ENCODE measurements at regions not wholly inside any gene's neighbourhood (a gene's known extent, or its start where the extent isn't known, plus 50 kb on each side); places are given as distances from the start of the nearest gene placed in this dataset.

- peak; percentile 11 for ATAC-seq (ENCODE audit: insufficient read depth, low FRiP score)
- TF ChIP-seq CTCF (IDR thresholded peaks at IDR 0.05; ENCODE audit: control extremely low read depth, extremely low read depth): no peak
- peaks cover 0 to 4% (median 0%) of the 10 kb centered on the region in 4 donors for H3K9me3 ChIP-seq (ENCODE audit: control insufficient read depth in 4 of 4, insufficient read depth in 3 of 4, low read length in 3 of 4)
- WGBS, 2 donors: 84 to 86% methylated on average over 7 of the region's 7 CpGs
- no peak overlapping the region for H3K9ac ChIP-seq (ENCODE audit: insufficient read depth in 1 of 2, low read length in 2 of 2)
- H3K36me3 ChIP-seq (ENCODE audit: control insufficient read depth in 4 of 4, insufficient read depth in 4 of 4, low read length in 4 of 4): no peaks in the 10 kb centered on the region
- H3K4me1 ChIP-seq (ENCODE audit: control insufficient read depth in 5 of 5, insufficient read depth in 5 of 5, low read length in 5 of 5): peaks cover 0 to 9% (median 0%) of the 10 kb centered on the region in 5 donors
- no peak for DNase-seq
- no peak overlapping the region for H3K4me3 ChIP-seq
- no peaks in the 10 kb centered on the region for H3K27me3 ChIP-seq (ENCODE audit: control insufficient read depth in 3 of 3, insufficient read depth in 3 of 3, low read length in 2 of 3)
- no peak overlapping the region for H3K27ac ChIP-seq (ENCODE audit: low read depth in 1 of 2, low read length in 1 of 2)
Observed at GRCh38 chr7:85686401-85687181, 499.7 kb upstream of the SEMA3D start.

GRCh38 chr7:85685901-85686300 lies 499.0 kb upstream of the SEMA3D start:
- H3K27me3 ChIP-seq (ENCODE audit: control insufficient read depth in 3 of 3, insufficient read depth in 3 of 3, low read length in 2 of 3): no peaks in the 10 kb centered on the region
- peaks cover 0 to 4% (median 0%) of the 10 kb centered on the region in 4 donors for H3K9me3 ChIP-seq (ENCODE audit: control insufficient read depth in 4 of 4, insufficient read depth in 3 of 4, low read length in 3 of 4)
- DNase-seq (no peak), ATAC-seq (ENCODE audit: insufficient read depth, low FRiP score) (no peak)
- no peak for TF ChIP-seq CTCF (IDR thresholded peaks at IDR 0.05; ENCODE audit: control extremely low read depth, extremely low read depth)
- H3K9ac ChIP-seq (ENCODE audit: insufficient read depth in 1 of 2, low read length in 2 of 2): no peak overlapping the region
- no peaks in the 10 kb centered on the region for H3K36me3 ChIP-seq (ENCODE audit: control insufficient read depth in 4 of 4, insufficient read depth in 4 of 4, low read length in 4 of 4)
- no peak overlapping the region for H3K4me3 ChIP-seq
- no peak overlapping the region for H3K27ac ChIP-seq (ENCODE audit: low read depth in 1 of 2, low read length in 1 of 2)
- H3K4me1 ChIP-seq (ENCODE audit: control insufficient read depth in 5 of 5, insufficient read depth in 5 of 5, low read length in 5 of 5): peaks cover 0 to 9% (median 0%) of the 10 kb centered on the region in 5 donors

- DNase-seq (no peak), ATAC-seq (ENCODE audit: insufficient read depth, low FRiP score) (no peak)
- Histone ChIP-seq H3K27me3 (ENCODE audit: control insufficient read depth in 3 of 3, insufficient read depth in 3 of 3, low read length in 2 of 3) (no peaks in the 10 kb centered on the region), H3K4me3 (no peak overlapping the region), H3K4me1 (ENCODE audit: control insufficient read depth in 5 of 5, insufficient read depth in 5 of 5, low read length in 5 of 5) (no peaks in the 10 kb centered on the region), H3K9me3 (ENCODE audit: control insufficient read depth in 4 of 4, insufficient read depth in 3 of 4, low read length in 3 of 4) (peaks cover 0 to 4% (median 0%) of the 10 kb centered on the region in 4 donors), H3K9ac (ENCODE audit: insufficient read depth in 1 of 2, low read length in 2 of 2) (no peak overlapping the region), H3K27ac (ENCODE audit: low read depth in 1 of 2, low read length in 1 of 2) (no peak overlapping the region), H3K36me3 (ENCODE audit: control insufficient read depth in 4 of 4, insufficient read depth in 4 of 4, low read length in 4 of 4) (no peaks in the 10 kb centered on the region)
- WGBS, 2 donors: 78 to 79% methylated on average over 1 of the region's 1 CpG
- TF ChIP-seq CTCF (IDR thresholded peaks at IDR 0.05; ENCODE audit: control extremely low read depth, extremely low read depth): no peak
Observed at GRCh38 chr7:85682833-85683620, 496.2 kb upstream of the SEMA3D start.
